Astrocyte of the cerebellum (primary cell): ENCODE measurements at regions not wholly inside any gene's neighbourhood (a gene's known extent, or its start where the extent isn't known, plus 50 kb on each side); places are given as distances from the start of the nearest gene placed in this dataset.

Source experiments
- DNase-seq: peaks from one replicate; pipeline ENCODE4 v3.0.0-alpha.2; 2011; ENCODE audit warnings: low read depth
- H3K4me3 ChIP-seq: 2 replicates; pipeline ENCODE4 v1.5.1; 2011; ENCODE audit warnings: mild to moderate bottlenecking, low read depth, low read length, moderate library complexity
- in situ Hi-C: cut with HindIII; loops from 2 replicates; pipeline ENCODE4 v1.10.0; 2017; ENCODE audit warnings: low sequenced_read_pairs
- TF ChIP-seq, protein P1 (sequence below): IDR thresholded peaks from 2 replicates; pipeline ENCODE4 v1.5.1; 2012; ENCODE audit warnings: low read length, low read depth, moderate library complexity, mild to moderate bottlenecking; ENCODE audit errors: missing control alignments

DNA sequence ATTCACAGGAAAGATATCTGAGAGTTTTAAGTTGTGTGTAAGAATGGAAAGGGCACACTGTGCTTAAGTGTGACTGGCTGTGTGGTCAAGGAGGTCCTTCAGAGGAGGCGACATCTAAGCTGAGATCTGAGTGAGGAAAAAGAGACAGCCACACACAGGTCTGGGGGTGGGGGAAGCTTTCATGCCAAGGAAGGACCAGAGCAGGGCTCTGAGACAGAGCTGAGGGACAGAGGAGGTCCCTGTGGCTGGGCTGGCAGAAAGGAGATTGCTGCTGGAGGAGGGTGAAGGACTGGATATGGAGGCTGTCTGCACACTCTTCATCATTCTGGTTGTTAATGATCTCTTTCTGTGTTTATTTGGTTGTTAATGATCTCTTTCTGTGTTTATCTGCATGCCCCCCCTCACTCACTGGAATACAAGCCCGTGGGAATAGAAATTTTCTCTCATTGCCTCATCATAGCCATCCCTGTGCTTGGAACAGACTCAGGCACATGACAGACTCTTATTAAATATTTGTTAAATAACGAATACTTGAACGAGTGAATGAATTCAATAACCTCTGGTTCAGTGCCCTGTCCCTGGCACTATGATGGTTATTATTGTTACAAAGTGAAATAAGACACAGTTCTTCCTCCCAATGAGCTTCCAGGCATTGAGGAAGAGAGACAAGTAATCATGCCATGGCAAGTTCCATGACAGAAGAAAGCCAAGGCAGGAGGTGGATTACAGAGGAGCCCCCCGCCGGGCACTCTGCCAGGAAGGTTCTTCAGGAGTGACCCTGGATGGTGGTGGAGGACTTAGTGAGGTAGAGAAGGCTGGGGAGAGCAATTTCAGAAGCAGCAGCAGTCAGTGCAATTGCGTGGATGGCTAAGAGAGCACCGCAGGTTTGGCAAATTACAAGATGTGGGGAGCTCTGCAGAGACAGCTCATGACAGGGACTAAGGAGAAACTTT lies 399.4 kb upstream of the HS6ST1 start:
- H3K4me3 ChIP-seq: no peak overlapping the region
- in situ Hi-C loops: no loop called here
- TF ChIP-seq, protein P1, sequence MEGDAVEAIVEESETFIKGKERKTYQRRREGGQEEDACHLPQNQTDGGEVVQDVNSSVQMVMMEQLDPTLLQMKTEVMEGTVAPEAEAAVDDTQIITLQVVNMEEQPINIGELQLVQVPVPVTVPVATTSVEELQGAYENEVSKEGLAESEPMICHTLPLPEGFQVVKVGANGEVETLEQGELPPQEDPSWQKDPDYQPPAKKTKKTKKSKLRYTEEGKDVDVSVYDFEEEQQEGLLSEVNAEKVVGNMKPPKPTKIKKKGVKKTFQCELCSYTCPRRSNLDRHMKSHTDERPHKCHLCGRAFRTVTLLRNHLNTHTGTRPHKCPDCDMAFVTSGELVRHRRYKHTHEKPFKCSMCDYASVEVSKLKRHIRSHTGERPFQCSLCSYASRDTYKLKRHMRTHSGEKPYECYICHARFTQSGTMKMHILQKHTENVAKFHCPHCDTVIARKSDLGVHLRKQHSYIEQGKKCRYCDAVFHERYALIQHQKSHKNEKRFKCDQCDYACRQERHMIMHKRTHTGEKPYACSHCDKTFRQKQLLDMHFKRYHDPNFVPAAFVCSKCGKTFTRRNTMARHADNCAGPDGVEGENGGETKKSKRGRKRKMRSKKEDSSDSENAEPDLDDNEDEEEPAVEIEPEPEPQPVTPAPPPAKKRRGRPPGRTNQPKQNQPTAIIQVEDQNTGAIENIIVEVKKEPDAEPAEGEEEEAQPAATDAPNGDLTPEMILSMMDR: no peak
- no peak for DNase-seq

DNA sequence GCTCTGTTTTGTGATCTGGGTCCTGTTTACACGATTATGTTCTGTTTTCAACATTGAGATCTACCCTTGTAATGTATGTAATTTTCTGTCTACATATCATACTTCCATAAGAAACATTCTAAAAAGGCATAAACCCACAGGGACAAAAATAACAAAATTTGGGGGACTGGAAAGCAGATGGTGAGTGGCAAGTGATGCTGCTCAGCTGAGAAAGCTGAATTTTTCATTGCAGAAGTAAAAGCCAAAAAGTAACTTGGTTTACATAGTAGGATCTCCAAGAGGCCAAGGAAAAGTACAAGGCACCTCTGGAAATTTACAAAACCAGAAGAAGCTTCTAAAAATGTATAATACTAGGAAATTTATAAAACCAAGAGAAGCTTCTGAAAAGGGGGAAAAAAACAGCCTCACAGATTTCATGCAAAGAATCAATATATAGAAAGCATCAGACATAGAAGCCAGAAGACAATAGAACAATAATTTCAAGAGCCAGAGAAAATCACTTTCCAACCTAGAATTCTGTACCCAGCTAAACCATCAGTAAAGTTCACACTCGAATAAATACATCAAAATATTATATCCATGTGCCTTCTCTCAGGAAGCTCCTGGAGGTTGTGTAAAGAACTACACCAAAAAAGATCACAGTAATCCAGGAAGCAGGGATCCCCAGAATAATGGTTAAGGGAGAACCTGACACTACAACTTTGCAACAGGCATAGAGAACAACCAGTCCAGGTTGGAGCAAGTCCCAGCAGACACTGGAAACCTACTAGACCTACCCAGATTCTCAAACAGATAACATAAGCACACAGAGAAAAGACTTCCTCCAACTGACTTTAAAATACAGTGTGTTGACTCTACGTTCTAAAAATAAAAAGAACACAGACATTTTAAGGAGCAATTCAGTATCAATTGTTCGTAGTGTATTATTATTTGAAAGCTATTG lies 401.7 kb upstream of the HS6ST1 start:
- no peak for DNase-seq
- in situ Hi-C loops: no loop called here
- TF ChIP-seq, protein P1: peak; percentile 10
- no peak overlapping the region for H3K4me3 ChIP-seq

DNA sequence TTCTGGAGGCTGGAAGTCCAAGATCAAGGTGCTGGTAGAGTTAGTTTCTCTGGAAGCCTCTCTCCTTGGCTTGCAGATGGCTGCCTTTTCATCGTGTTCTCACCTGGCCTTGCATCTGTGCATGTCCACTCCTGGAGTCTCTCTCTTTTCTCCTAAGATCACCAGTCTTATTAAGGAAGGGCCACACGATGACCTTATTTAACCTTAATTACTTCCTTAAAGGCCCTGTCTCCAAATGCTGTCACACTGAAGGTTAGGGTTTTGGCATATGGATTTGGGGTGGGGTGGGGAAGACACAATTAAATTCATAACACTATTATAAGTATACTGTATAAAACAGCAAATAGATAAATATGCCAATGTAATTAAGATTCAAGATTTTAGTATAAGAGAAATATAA lies 402.4 kb upstream of the HS6ST1 start:
- no peak for DNase-seq
- TF ChIP-seq, protein P1: no peak
- in situ Hi-C loops: no loop called here
- H3K4me3 ChIP-seq: no peak overlapping the region

DNA sequence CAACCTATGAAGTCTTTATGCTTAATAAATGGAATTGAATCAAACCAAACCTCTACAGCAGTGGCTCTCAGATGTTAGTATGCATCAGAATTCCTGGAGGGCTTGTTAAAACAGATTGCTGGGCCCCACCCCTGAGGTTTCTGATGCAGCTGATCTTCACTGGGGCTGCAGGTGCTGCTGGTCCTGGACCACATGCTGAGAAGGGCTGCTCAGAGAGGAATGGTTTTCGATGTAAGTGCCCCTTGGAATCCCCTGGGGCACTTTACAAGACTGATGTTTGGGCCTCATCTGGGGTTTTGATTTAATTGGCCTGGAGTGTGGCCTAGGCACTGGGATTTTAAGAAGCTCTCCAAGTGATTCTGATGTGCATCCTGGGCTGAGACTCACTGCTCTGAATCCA lies 403.8 kb upstream of the HS6ST1 start:
- no peak for DNase-seq
- no peak overlapping the region for H3K4me3 ChIP-seq
- TF ChIP-seq, protein P1: no peak
- in situ Hi-C loops: no loop called here

DNA sequence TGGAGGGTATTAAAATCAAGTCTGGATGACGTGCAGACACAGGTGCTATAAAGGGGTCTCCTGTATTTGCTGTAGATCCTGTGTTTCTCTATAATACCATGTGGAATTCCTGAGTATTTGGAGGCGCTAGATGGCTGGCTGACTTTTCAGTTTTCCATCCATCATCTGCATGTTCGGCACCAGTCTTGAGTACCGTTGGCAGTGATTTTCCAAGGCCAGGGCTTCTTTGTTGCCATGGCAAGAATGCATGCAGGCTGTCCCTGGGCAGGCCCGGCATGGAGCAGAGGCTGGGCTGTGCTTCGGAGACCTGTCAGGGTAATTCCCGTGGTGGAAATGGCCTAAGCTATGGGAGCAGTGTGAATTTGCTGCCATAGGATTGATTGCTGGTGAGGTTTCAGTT lies 405.9 kb upstream of the HS6ST1 start:
- in situ Hi-C loops: no loop called here

DNA sequence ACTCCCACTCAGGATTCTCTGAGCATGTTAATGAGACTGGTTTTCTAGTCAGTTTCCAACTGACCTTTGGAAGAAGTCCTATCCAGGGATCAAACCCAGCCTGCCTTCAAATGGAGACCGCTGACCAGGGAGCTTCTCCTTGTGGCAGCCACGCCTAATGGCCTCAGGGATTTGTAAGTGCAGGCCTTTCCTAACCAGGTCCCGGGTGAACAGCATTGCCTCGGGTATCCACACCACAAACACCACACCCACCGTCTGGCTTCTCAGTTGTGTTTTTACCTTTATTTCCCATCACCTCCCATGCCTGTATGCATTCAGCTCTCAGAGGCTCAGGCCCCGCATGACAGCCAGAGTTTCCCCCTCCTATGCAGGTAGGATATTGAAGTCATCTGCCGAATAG lies 406.3 kb upstream of the HS6ST1 start:
- no peak for DNase-seq
- no peak overlapping the region for H3K4me3 ChIP-seq
- in situ Hi-C loops: no loop called here
- TF ChIP-seq, protein P1: no peak

More for the DNA sequence above, 405.9 kb upstream of the HS6ST1 start:
- H3K4me3 ChIP-seq: no peak overlapping the region
- TF ChIP-seq, protein P1: no peak
- DNase-seq: no peak
